ENCODE measurements at regions not wholly inside any gene's neighbourhood (a gene's known extent, or its start where the extent isn't known, plus 50 kb on each side); places are given as distances from the start of the nearest gene placed in this dataset.
"Not testable (repeated sequence)": the region's sequence is repeated elsewhere in the genome, so short reads cannot be mapped to it uniquely, and the experiment has no call there.

DNA sequence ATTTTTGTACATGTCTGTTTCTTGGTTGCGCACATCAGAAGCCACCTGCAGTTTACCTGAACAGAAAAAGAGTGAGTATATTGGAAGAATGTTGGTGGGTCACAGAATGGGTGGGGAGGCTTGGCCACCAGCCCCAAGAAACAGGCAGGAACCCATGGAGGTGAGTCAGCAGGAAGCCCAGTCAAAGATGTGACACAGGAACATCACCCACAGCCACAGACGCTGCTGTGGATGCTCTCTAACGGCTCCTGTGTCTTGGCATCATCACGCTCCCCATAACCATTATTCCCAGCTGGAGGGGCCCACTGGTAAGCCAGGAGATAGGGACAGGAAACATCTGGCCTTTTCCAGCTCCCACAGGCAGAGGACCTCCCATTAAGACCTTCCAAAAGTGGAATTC is 94.0 kb upstream of the WSB1 start:
- ChIA-PET CTCF (interaction anchor here (0.6 kb wide), 1 partner anchor 109 kb away, joined by 6 read pairs; no protein-coding TSS in a partner anchor), POLR2A (ENCODE audit: low non-redundant PET) (no interaction called here)
- H3K27ac ChIP-seq, result no peak overlapping the region
- TF ChIP-seq, protein P1, sequence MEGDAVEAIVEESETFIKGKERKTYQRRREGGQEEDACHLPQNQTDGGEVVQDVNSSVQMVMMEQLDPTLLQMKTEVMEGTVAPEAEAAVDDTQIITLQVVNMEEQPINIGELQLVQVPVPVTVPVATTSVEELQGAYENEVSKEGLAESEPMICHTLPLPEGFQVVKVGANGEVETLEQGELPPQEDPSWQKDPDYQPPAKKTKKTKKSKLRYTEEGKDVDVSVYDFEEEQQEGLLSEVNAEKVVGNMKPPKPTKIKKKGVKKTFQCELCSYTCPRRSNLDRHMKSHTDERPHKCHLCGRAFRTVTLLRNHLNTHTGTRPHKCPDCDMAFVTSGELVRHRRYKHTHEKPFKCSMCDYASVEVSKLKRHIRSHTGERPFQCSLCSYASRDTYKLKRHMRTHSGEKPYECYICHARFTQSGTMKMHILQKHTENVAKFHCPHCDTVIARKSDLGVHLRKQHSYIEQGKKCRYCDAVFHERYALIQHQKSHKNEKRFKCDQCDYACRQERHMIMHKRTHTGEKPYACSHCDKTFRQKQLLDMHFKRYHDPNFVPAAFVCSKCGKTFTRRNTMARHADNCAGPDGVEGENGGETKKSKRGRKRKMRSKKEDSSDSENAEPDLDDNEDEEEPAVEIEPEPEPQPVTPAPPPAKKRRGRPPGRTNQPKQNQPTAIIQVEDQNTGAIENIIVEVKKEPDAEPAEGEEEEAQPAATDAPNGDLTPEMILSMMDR (conservative IDR thresholded peaks at IDR 0.05; ENCODE audit: low read depth), result no peak
- no peak for DNase-seq (ENCODE audit: low spot score)

DNA sequence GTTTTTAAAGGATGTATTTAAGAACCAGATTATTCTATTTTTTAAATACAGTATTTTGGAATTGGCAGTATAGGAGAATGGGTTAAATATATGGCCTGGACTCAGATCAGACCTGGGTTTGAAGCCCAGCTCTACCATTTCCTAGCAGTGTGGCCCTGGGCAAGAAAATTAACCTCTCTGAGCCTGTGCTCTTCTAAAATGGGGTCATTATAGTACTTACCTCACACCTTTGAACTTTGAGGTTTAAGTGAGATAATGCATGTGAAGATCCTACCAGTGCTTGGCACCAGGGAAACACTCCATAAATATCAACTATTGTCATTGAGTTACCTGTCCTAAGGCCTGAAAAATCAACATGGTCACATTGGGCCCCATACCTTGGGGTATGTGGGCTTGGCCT is 93.4 kb upstream of the WSB1 start:
- TF ChIP-seq, protein P1 (conservative IDR thresholded peaks at IDR 0.05; ENCODE audit: low read depth), result no peak
- no peak for DNase-seq (ENCODE audit: low spot score)
- no peak overlapping the region for H3K27ac ChIP-seq
- CTCF ChIA-PET, result interaction anchor here (0.6 kb wide), 1 partner anchor 110 kb away, joined by 6 read pairs; no protein-coding TSS in a partner anchor
- POLR2A ChIA-PET (ENCODE audit: low non-redundant PET), result no interaction called here

DNA sequence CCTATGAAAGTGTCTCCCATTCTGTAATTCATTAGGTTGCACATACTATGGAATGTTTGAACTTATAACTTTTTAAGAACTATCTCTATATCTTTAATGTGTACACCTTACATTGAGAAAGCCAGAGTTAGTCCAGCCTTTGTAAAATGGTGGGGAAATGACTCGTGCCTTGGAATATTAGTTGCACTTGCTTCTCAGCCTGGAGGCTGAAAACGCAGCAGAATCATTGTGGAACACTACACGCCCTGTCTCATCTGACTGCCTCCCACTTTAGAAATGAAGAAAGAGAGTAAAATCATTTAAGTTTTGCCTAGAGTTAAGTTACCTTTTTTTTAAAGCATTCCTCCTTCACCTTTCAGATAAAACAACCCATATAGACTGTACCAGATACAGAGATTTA is 90.7 kb upstream of the WSB1 start:
- TF ChIP-seq, protein P1 (conservative IDR thresholded peaks at IDR 0.05; ENCODE audit: low read depth), result no peak
- ChIA-PET CTCF (no interaction called here), POLR2A (ENCODE audit: low non-redundant PET) (no interaction called here)
- no peak overlapping the region for H3K27ac ChIP-seq
- DNase-seq (ENCODE audit: low spot score), result no peak

DNA sequence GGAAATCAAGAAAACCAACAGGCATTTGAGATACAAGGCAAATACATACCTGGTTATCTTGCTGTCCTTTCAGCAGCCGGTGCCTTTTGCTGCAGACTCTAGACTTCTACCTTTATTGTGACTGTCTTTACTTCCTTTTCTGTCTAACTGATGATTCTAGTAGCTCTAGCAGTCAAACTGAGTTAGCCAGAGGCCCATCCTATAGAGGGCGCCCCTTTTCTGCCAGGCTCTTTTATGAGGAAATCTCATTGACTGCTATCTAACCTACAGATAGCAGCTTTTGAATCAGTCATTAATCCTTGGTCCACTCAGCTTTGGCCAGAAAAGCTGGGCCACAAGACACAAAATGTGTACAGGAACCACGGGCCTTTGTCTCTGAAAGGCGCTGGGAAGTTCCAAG is 87.5 kb upstream of the WSB1 start:
- H3K27ac ChIP-seq, result no peak overlapping the region
- TF ChIP-seq, protein P1 (conservative IDR thresholded peaks at IDR 0.05; ENCODE audit: low read depth), result no peak
- ChIA-PET POLR2A (ENCODE audit: low non-redundant PET) (no interaction called here), CTCF (interaction anchor here (1.3 kb wide), 1 partner anchor 126 kb away, joined by 5 read pairs; no protein-coding TSS in a partner anchor)
- DNase-seq (ENCODE audit: low spot score), result no peak

DNA sequence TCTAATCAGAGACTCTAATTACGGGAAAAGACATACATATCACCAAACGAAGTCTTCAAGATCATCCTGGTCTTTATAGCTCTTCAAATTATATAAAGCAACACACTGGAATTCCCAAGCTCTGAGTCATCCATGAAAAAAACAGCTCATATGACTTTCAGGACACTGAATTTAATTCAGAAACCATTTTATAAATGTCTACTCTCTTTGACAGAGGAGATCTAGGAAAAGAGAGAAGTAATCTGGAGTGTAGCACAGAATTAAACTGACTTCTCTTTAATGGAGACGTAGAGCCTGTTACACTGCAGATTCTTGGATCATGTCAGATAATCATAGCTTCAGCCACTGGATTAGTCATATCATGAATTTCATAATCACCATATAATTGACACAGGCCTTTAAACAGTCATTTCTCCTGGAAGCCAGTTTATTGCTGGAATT is 86.8 kb upstream of the WSB1 start:
- no peak overlapping the region for H3K27ac ChIP-seq
- TF ChIP-seq, protein P1 (conservative IDR thresholded peaks at IDR 0.05; ENCODE audit: low read depth), result no peak
- ChIA-PET CTCF (interaction anchor here (1.3 kb wide), 1 partner anchor 125 kb away, joined by 5 read pairs; no protein-coding TSS in a partner anchor), POLR2A (ENCODE audit: low non-redundant PET) (no interaction called here)
- peak; percentile 80 for DNase-seq (ENCODE audit: low spot score)

DNA sequence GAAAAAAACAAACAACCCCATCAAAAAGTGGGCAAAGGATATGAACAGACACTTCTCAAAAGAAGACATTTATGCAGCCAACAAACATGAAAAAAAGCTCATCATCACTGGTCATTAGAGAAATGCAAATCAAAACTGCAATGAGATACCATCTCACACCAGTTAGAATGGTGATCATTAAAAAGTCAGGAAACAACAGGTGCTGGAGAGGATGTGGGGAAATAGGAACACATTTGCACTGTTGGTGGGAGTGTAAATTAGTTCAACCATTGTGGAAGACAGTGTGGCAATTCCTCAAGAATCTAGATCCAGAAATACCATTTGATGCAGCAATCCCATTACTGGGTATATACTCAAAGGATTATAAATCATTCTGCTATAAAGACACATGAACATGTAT is 85.5 kb upstream of the WSB1 start:
- DNase-seq (ENCODE audit: low spot score); CTCF ChIA-PET; POLR2A ChIA-PET (ENCODE audit: low non-redundant PET); H3K27ac ChIP-seq: not testable (repeated sequence)

DNA sequence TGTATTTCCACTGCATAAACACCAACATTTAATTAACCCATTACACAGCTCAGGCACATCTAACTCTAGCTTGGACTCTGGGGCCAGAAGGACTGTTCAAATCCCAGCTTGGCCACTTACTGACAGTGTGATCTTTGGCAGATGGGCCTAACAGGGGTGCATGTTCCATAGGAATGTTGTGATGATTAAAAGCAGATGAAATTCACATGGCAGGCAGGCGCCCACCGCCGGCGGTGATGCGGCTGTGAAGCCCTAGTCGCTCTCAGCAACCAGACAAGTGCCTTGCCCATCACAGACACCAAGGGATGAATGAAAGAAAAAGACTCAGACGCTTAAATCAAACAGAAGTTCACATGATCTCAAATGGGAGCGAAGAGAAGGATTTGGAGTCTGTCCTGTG is 84.6 kb upstream of the WSB1 start:
- DNase-seq (ENCODE audit: low spot score), result no peak
- TF ChIP-seq, protein P1 (conservative IDR thresholded peaks at IDR 0.05; ENCODE audit: low read depth), result no peak
- CTCF ChIA-PET, result interaction anchor here (0.7 kb wide), 1 partner anchor 41 kb away, joined by 3 read pairs; no protein-coding TSS in a partner anchor
- POLR2A ChIA-PET (ENCODE audit: low non-redundant PET), result no interaction called here
- no peak overlapping the region for H3K27ac ChIP-seq

DNA sequence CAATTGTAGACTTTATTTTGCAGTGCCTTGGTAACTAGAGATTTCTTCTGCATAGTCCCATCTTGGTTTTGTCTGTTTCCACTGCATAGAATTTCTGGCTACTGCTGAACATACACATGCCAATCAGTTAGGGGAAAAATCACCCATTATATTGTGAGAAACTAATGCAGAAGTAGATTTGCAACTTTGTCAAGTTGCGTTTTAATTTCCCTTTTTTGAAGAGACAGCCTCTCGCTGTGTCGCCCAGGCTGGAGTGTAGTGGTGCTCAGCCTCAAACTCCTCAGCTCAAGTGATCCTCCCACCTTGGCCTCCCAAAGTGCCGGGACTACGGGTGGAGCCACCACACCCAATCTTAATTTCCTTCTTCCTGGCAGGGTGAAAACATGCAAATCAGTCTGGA is 83.1 kb upstream of the WSB1 start:
- DNase-seq (ENCODE audit: low spot score); CTCF ChIA-PET; H3K27ac ChIP-seq; POLR2A ChIA-PET (ENCODE audit: low non-redundant PET): not testable (repeated sequence)

Measured in RWPE1 (cell line).